Smooth muscle cell (in vitro differentiated cells): ENCODE measurements at regions not wholly inside any gene's neighbourhood (a gene's known extent, or its start where the extent isn't known, plus 50 kb on each side); places are given as distances from the start of the nearest gene placed in this dataset.

ENCODE experiments used
- DNase-seq: peaks from one replicate; lab custom pipeline; 2025; ENCODE audit not compliant: unreplicated experiment; lab: John Stamatoyannopoulos, UW
- H2AFZ ChIP-seq: fragments of 200-600 bp; sonication (generic); 2 replicates; pipeline ENCODE4 v1.6.0; 2016; ENCODE audit warnings: antibody characterized with exemption, low read depth, mild to moderate bottlenecking
- H3F3A ChIP-seq: fragments of 200-600 bp; sonication (generic); 2 replicates; pipeline ENCODE4 v1.6.0; 2017; ENCODE audit warnings: antibody characterized with exemption, low read depth
- H3K27ac ChIP-seq: fragments of 200-600 bp; sonication (generic); 2 replicates; pipeline ENCODE4 v1.5.1; 2016; ENCODE audit warnings: low read depth, mild to moderate bottlenecking
- H3K27me3 ChIP-seq: fragments of 200-600 bp; sonication (generic); 2 replicates; pipeline ENCODE4 v1.6.1; 2016; ENCODE audit warnings: low read depth, mild to moderate bottlenecking
- H3K36me3 ChIP-seq: fragments of 200-600 bp; sonication (generic); 2 replicates; pipeline ENCODE4 v1.5.1; 2016; ENCODE audit warnings: low read depth
- H3K4me1 ChIP-seq: fragments of 200-600 bp; sonication (generic); 2 replicates; pipeline ENCODE4 v1.5.1; 2016; ENCODE audit warnings: low read depth
- H3K4me2 ChIP-seq: fragments of 200-600 bp; sonication (generic); 2 replicates; pipeline ENCODE4 v1.6.0; 2016; ENCODE audit warnings: mild to moderate bottlenecking
- H3K4me3 ChIP-seq: fragments of 200-600 bp; sonication (generic); 2 replicates; pipeline ENCODE4 v1.5.1; 2016; ENCODE audit warnings: mild to moderate bottlenecking
- H3K79me2 ChIP-seq: fragments of 200-600 bp; sonication (generic); 2 replicates; pipeline ENCODE4 v1.6.0; 2016; ENCODE audit warnings: low read depth, mild to moderate bottlenecking
- H3K9ac ChIP-seq: fragments of 200-600 bp; sonication (generic); 2 replicates; pipeline ENCODE4 v1.6.0; 2016; ENCODE audit warnings: low read depth
- H3K9me3 ChIP-seq: fragments of 200-600 bp; sonication (generic); replicated peaks from 2 replicates; pipeline ENCODE4 v1.5.1; 2016; ENCODE audit warnings: low read depth
- H4K20me1 ChIP-seq: fragments of 200-600 bp; sonication (generic); 2 replicates; pipeline ENCODE4 v1.6.0; 2016; ENCODE audit warnings: low read depth
- WGBS: methylation state at CpG from one replicate; pipeline ENCODE4 v1.1.7; 2016; ENCODE audit warnings: low lambda C conversion rate; 5-methylcytosine and 5-hydroxymethylcytosine counted together
- TF ChIP-seq, protein P1 (sequence below): fragments of 200-600 bp; sonication (generic); IDR thresholded peaks from 2 replicates; pipeline ENCODE4 v1.5.1; 2017; ENCODE audit warnings: borderline replicate concordance, mild to moderate bottlenecking, antibody characterized with exemption; ENCODE audit not compliant: insufficient read depth, poor library complexity, severe bottlenecking

DNA sequence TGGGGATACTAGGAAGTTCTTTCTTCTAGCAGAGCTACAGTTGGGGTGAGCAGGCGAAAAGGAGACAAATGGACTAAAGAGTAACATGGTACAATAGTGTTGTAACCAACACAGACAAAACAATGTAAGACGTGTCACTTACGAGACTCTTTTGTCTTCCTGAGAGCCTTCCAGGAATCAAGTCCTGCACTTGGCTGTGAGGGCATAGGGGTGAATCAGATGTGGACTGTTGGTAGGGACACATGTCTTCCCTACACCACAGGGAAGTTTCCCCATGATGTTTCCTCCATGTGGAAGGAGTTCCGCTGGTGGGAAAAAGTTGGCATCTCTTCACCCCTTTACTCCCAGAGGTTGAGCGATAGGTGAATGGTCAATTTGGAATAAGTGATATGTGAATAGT is 364.7 kb downstream of the NUAK1 start:
- H3K4me2 ChIP-seq, result no peak overlapping the region
- no peak overlapping the region for H2AFZ ChIP-seq
- no peaks in the 10 kb centered on the region for H3F3A ChIP-seq
- H3K36me3 ChIP-seq, result no peaks in the 10 kb centered on the region
- no peak overlapping the region for H3K4me3 ChIP-seq
- TF ChIP-seq, protein P1, sequence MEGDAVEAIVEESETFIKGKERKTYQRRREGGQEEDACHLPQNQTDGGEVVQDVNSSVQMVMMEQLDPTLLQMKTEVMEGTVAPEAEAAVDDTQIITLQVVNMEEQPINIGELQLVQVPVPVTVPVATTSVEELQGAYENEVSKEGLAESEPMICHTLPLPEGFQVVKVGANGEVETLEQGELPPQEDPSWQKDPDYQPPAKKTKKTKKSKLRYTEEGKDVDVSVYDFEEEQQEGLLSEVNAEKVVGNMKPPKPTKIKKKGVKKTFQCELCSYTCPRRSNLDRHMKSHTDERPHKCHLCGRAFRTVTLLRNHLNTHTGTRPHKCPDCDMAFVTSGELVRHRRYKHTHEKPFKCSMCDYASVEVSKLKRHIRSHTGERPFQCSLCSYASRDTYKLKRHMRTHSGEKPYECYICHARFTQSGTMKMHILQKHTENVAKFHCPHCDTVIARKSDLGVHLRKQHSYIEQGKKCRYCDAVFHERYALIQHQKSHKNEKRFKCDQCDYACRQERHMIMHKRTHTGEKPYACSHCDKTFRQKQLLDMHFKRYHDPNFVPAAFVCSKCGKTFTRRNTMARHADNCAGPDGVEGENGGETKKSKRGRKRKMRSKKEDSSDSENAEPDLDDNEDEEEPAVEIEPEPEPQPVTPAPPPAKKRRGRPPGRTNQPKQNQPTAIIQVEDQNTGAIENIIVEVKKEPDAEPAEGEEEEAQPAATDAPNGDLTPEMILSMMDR, result no peak
- no peaks in the 10 kb centered on the region for H3K27me3 ChIP-seq
- H3K27ac ChIP-seq, result no peak overlapping the region
- H4K20me1 ChIP-seq, result no peaks in the 10 kb centered on the region
- H3K9ac ChIP-seq, result no peak overlapping the region
- no peaks in the 10 kb centered on the region for H3K79me2 ChIP-seq
- no peaks in the 10 kb centered on the region for H3K4me1 ChIP-seq
- no peak for DNase-seq
- 85% methylated on average over 5 of the region's 5 CpGs for WGBS
- no peaks in the 10 kb centered on the region for H3K9me3 ChIP-seq

DNA sequence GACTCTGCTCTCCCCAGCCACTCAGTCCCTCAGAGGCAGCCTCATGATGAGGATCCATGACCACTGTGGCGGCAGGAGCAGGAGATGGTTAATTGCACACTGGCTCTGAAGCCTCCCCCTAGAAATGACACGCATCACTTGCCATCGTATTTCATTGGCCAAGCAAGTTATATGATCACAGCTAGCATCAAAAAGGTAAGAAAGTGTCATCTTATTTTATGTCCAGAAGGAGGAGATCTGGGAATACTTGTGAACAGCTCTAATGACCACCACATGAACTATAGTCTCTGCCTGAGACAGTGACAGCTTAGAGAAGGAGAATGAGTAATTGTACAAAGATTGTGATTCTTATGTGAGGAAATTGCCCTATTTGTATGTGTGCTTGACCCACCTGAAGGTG is 363.4 kb downstream of the NUAK1 start:
- TF ChIP-seq, protein P1, result peak; percentile 13
- Histone ChIP-seq H3K4me1 (no peaks in the 10 kb centered on the region), H3K27ac (no peak overlapping the region), H2AFZ (no peak overlapping the region), H3K4me2 (no peak overlapping the region), H3K9ac (no peak overlapping the region), H3F3A (no peaks in the 10 kb centered on the region), H3K9me3 (no peaks in the 10 kb centered on the region), H4K20me1 (no peaks in the 10 kb centered on the region), H3K36me3 (no peaks in the 10 kb centered on the region), H3K4me3 (no peak overlapping the region), H3K27me3 (no peaks in the 10 kb centered on the region), H3K79me2 (no peaks in the 10 kb centered on the region)
- 98% methylated on average over 3 of the region's 3 CpGs for WGBS
- DNase-seq, result no peak

DNA sequence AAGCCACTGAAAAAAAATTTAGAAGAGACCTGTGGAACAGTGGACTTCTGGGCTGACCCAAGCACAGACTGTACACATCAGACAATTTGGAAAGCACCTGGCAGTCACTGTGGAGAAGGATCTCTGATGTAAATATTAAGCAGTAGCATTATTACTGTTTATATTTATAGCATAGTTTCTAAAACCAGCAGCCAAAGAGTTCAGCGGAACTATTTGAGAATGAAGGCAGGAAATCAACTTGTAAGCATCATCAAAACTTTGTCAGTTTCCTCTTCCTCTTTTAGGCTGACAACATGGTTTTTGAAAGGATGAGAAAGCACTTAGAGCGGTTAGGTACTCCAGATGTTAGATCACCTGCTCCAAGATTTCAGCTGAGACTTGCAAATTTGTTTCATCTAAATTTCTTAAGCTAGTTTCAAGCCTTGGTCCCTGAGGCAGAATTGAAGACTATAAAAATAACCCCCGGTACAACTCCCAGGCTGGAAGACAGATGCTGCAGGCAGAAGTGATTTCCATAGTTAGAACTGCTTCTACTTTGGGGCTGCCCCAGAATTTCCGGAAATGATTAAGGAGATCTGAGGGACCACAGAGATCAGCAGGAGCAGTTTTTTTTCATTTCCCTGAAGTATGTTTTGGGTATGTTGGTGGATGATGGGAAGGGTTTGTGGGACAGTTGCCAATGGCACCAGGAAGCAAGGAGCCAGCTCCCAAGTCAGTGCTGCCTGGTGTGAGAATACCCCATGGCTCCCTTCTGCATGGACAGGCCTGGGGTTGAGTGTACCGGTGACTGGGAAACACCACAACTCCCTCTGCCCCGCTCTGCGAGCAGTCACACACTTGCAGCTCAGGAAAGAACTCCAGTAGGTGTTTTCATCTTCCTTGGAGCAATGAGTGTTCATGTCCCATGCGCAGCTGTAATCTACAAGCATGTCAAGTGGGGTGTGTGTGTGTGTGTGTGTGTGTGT is 354.5 kb downstream of the NUAK1 start:
- no peaks in the 10 kb centered on the region for H3K36me3 ChIP-seq
- H4K20me1 ChIP-seq, result no peaks in the 10 kb centered on the region
- H3K9me3 ChIP-seq, result no peaks in the 10 kb centered on the region
- H3K9ac ChIP-seq, result no peak overlapping the region
- H3K27me3 ChIP-seq, result no peaks in the 10 kb centered on the region
- TF ChIP-seq, protein P1, result no peak
- no peak overlapping the region for H3K4me2 ChIP-seq
- H2AFZ ChIP-seq, result no peak overlapping the region
- H3K79me2 ChIP-seq, result no peaks in the 10 kb centered on the region
- H3F3A ChIP-seq, result no peaks in the 10 kb centered on the region
- 92% methylated on average over 8 of the region's 8 CpGs for WGBS
- no peak overlapping the region for H3K27ac ChIP-seq
- no peaks in the 10 kb centered on the region for H3K4me1 ChIP-seq
- no peak for DNase-seq
- H3K4me3 ChIP-seq, result no peak overlapping the region
